ENCODE measurements at regions not wholly inside any gene's neighbourhood (a gene's known extent, or its start where the extent isn't known, plus 50 kb on each side); places are given as distances from the start of the nearest gene placed in this dataset.

DNA sequence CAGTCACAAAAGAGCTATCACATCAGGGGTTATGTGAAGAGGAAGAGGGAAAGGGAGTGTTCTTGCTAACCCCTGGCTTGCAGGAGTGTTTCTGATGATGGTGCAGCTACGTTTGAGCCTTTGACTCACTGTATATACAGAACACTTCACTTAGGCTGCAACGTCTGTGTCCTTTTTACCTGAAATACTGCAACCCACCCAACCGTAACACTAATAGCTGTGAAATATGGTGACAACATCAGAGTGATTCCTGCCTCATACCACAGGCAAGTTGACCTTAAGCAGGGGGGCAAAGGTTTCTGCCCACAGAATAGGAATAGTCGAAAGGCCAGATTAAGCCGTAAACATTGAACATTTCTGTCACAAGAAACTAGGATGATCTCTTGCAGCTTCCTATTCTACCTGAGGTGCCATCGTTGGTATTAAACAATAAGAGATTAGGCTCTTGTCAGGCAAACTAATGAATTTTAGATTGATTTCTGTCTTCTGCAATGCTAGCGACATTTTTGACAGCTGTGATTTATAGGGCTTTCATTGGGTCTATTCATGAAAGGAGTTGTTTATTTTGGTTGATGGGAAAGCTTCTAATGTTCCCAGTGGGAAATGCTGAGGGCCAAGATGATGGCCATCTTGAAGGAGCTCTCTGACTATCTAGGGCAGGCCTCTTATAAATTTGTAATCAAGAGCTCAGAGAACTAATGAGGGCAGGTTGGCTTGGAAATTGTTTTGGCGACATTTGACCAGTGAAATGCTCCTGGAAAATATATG lies 316.8 kb downstream of the PIK3C3 start:
- no peak for DNase-seq

DNA sequence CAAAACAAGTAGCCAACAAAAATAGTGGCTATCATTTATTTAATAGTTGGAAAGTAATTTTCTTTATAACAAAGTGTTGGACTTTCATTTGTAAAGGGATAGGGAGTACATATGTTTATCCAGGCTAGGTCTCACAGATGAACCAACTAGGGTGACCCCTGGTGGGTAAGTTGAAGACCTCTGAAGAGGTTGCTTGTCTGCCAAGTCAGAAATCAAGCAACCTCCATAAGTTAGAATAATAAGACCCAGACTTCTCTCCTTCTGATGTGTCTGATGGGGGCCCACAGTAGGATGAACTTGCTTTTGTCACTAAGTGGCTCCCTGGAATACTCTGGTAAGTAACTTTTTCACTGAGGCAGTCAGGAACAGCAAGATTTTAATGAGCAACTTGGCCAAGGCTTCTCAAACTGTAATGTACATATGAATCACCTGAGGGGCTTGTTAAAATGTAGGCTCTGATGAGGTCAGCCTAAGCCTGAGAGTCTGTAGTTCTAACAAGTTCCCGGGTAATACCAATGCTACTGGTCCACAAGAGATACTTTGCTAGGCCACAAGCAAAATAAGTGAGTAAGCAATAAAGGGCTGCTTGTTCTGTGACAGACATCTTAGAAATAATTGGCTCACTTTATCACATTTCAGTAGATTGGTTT lies 319.6 kb downstream of the PIK3C3 start:
- peak; percentile 61 for DNase-seq

DNA sequence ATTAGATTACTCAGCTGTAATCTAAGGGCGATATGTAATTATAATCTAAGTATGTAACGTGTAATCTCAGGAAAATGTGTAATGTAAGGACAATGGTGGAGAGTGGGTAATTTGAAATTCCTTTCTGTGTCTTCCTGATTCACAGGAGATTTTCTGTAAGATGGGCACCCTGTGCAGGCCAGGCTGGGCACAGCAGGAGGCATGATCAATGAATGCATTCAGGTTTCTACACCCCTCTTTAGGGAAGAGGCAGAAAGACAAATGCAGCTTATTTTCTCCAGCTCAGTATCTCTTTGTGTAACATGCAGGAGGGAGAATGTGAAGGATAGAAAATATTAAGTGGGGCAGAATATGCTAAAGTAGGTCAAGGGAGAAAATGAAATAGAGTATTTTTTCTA lies 320.1 kb downstream of the PIK3C3 start:
- no peak for DNase-seq

DNA sequence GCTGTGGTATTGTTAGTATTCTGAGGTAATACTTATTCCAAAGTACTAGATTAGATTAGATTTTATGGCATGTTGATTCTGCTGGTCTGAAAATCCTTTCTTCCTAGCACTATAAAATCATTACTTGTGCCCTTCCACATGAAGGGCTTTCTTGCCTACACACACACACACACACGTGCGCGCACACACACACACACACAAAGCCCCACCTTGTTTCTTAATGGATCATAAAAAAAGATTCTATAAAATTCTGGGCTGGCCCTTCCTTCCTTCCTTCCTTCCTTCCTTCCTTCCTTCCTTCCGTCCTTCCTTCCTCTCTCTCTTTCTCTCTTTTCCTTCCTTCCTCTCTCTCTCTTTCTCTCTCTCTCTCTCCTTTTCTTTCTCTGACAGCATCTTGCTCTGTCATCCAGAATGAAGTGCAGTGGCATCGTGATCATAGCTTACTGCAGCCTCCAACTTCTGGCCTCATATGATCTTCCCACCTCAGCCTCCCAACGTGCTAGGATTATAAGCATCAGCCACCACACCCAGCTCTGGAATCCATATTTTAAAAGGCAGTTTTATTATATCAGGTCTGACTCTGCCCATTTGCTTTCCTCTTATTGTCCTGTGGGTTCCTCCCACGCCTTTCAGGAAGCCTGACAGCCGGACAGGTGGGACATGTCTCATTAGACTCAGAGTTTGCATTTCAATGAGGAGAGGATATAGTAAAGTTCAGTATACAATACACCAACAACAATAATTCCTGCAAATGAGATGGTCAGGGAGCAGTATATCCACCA lies 321.1 kb downstream of the PIK3C3 start:
- DNase-seq, result no peak

DNA sequence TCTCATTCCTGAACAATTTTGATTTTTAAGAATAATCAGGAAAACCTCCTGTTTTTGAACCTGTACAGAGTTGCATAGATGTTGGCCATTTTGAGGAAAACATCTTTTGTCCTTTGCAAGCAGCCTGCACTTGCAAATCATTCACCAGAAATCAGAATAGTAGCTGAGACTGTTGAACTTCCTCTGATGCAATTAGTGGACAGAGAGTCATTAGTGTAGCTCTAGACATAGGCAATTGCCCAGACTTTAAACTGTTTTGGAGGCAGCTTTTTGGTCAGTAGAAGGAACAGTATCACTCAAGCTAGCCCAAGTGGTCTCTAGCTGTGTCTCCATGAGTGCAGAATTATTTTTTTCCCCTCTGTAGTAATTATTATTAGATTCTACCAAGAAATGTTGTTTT lies 326.1 kb downstream of the PIK3C3 start:
- DNase-seq, result no peak

DNA sequence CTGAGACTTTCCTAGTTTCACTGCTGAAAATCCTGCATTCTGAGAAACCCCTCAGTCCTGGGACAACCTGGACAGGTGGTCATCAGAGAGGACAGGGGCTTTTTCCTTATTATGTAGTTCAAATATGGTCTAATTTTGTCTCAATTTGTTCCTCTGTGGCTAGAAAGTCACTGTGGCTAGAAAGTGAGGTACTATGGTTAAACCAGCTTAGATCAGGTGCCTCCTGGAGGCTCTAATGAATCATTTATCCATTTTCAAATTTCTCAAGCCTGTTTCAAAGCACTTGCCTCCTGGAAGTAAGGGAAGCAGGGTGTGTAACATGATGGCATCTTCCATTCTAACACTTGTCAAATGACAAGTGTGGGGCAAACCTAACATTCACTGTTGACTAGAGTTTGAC lies 326.8 kb downstream of the PIK3C3 start:
- no peak for DNase-seq

DNA sequence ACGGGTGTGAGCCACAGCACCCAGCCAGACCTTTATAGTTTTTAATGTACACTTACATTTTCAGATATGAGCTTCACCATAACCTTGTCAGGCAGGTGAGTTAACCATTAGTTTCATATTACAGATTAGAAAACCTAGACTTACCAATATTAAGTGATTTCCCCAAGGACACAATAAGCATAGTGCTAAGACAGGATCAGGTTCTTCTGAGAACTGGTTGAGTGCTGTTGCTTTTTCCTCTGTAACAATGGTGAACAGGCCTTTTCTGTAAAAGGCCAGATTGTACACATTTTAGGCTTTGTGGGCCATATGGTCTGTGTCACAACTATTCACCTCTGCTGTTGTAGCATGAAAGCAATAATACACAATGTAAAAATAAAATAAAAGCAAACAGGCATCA lies 332.0 kb downstream of the PIK3C3 start:
- DNase-seq, result no peak

DNA sequence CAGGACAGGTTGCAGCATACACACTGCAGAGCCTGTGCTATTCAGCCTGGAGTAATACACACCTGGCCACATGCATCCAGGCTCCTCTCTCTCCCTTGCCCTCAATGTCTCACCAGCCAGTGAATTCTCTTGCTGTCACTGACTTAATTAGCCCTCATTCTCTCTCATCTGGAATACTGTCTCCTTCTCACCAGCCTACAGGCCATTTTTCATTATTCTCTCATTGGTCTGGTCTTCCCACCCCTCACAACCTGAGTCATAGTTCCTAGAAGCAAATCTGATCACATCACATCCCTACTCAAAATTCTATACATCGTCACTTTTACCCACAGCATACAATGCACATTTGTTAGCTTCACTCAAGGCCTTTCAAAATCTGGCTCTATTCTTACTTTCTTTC lies 333.1 kb downstream of the PIK3C3 start:
- no peak for DNase-seq

DNA sequence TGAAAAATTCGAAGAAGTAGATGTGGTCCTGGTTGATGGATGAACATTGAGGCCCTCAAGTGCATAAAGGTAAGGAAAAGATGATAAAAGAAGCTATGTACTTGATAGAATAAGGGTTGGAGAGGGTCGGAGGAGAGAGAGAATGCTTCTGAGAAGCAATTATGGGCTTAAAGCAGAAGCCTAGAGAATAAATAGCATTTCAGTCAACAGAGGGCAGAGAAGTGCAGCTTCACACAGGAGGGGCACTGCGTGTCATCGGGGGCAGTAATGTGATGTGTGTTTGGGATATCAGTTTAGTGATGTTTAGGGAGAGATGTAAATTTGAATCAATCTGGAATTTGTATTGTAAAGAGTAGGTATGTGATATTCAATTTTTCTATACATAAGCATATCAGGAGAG lies 334.5 kb downstream of the PIK3C3 start:
- no peak for DNase-seq

DNA sequence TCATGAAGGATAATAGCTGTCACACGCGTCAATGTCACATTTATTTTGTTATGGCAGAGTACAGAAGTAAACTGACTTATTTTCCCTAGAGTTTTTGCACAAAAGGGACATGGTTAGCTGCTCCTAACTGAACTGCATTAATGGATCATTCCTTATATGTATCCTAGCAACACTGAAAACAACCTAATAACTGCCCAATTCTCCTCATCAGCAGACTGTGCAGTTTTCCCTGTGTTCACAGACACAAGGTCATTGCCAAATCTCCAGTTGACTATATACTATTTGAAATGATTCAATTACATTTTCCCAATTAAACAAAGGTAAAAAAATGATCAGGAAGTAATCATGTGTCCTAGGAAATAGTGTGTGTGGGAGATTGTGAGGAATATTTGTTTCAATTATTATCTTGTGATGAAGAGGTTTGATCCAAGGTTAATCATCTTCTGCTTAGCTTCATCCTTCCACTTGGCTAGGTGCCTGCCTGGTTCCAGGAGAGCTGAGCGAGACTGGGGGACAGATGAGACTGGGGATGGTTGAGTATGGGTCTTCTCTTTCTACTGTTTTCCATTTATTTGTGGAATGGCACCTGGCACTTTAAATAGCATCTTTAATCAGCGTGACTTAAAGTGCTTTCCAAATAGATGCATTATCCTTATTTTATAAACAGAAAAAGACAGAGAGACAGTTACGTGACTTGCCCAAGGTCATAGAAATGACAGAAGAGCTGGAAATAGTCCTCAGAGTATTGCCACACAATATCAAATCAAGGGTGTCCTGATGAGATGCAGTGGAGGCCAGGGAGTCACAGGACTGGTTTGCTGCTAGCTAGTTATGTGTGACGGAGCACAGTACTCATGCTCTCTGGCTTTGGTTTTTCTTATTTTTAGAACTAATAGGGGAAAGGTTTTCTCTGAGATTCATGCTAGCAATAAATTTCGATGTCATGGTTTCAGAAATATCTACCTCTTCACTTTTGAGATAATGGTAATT lies 335.6 kb downstream of the PIK3C3 start:
- DNase-seq, result no peak

DNA sequence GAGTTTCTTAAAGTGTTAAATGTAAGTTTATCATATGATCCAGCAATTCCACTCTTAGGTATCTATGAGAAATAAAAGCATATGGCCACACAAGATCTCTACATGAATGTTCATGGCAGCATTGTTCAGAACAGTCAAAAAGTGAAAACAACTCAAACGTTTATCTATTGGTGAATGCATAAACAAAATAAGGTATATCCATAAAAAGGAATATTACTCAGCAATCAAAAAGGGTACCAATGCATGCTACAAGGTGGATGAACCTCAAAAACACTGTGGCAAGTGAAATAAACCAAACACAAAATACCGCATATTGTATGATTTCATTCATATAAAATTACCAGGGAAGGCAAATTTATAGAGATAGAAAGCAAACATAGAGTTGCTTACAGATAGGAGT lies 337.6 kb downstream of the PIK3C3 start:
- no peak for DNase-seq

DNA sequence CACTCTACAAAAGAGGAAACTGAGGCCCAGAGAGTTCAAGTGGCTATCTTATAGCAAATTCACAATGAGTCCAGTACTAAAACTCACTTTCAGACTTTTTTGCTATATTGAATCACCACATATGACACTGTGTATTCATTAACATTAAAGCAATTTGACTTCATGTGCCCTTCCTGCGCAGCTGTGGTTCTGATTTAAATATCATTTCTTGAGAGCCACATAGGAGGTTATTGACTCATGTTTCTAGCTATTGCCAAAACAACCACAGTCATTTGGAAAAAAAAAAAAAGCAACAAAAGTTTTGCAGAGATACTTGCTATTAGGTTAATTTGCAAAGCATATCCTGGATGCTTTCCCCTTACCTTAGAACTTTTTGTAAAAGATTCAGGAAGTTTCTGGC lies 341.2 kb downstream of the PIK3C3 start:
- DNase-seq, result no peak

DNA sequence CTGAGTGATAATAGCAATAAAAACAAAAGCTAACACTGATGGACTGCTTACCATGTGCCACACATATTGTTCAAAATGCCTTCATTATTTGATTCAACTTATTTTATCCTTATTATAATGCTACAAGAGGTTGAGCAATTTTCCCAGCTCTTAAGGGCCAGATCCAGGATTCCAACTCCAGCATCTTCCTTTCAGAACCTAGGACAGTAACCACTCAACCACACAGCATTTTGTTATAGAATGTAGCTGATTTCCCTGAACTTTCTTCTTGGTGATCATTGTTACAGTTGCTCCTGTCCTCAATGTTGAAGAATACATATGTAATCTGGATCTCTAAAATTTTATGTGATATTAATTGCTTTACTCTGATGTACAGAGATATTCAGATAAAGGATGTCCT lies 341.7 kb downstream of the PIK3C3 start:
- no peak for DNase-seq

DNA sequence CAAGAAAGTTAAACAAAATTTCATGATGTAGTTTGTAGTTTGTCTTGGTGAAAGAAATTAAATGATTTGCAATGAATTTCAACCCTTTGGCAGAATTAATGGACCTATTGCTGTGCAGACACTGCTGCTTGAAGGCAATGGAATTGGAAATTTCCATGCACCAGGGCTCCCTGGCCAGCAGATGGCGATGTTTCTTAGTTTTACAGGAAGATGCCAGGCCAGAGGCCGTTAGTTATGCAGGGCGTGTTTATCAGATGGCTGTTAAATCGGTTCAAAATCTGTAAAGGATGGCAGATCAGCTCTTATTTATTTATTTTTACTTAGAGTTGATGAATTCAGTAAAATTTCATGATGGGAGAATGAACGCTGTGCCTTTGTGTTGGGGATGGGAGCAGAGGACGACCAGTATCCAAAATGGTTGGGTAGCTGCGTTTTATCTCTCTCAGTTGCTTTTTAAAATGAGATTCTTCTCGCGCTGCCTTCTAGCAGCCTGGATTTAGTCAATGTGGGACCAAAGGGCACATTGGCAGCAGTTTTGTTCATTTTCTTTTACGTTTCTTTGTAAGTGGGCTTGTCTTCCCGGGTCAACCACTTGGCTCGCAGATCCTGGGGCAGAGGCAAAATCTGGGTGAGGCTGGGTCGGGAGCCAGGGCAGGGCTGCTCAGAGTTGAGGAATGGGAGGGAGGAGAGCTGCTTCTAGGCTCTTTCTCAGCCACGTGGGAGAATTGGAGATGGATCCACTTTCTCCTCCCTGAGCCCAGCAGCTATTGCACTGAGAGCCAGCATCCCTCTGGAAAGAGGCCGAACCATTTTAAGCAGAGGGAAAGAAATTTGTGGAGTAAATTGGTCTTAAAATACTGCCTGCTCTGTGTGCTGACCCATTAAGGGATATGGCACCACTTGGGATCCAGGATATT lies 344.0 kb downstream of the PIK3C3 start:
- peak; percentile 85 for DNase-seq

DNA sequence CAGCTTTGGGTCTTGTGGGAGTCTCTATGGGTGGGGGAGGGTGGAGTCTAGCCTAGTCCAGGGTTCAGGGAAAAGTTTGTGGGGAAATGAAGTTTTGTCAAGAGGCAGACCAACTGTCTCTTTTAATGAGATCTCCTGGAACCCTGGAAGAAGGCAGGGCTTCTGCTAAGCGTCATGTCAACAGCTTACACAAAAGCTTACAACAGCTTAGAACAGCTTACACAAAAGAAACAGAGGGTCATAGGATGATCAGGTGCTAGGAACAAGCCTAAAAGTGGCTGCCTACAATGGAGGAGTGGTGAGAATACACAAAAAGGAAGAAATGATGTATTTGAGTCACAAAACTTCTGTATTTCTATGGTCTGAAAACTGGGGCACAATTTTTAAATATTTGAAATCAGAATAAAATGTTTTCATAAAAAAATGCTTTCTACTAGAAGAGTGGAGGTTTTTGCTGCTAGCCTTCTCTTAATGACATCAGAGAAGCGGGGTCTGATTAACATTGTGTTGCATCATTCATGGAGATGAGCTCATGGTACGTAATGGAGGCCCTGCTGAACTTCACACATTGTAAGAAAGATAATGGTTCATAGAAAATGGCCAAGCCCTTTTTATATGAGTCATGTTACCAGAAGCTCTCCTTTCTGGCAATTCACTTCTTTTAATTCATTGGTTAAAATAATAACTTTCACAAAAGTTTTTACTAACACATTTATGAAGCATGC lies 351.0 kb downstream of the PIK3C3 start:
- DNase-seq, result no peak

DNA sequence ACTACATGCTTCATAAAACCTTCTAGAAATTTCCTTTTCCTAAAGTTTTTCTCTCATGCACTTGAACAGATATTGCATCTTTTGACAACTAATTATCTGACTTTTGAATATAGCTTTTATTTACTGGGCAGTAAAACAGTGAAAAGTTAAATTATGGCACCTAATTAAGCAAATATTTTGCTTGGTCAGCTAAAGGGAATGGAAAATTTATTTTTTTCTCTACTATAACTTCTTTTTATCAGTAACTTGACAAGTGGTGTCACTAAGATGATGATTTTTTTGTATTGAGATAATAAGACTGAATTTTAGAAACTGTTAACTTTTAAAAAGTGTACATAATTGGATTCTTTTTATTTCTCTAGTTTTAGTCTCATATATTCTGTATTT lies 351.6 kb downstream of the PIK3C3 start:
- DNase-seq, result no peak

DNA sequence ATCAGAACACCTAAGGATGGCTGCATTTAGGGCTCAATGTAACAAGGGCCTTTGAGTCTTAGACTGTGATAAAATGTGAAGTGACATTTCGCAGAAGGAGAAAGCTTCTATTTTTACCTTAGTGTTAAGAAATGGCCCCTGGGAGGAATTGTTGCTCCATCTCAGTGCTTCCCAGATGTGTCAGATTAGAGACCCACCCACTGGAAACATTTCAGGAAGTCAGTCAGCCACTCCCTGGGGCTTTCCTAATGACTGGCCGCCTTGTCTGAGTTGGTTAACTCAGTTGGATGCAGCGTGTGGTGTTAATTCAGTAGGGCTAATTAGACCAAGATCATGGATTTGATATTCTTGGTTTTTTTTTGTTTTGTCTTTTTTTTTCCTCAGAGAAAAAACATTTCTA lies 355.9 kb downstream of the PIK3C3 start:
- no peak for DNase-seq

DNA sequence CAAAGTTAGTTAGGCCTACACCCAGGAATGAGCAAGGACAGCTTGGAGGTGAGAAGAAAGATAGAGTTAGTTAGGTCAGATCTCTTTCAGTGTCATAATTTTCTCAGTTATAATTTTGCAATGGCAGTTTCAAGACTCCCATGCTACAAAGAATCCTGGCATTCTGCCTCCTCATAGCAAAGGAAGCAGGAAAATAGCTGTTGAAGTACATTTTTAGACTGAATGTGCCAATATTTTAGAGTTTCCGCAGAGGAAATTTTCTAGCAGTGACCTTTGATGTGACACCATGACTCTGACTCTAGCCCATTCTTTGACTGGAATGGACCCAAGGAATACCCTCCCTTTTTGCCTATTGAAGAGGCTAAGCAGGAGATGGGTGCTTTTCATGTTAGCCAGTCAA lies 371.7 kb downstream of the PIK3C3 start:
- no peak for DNase-seq

DNA sequence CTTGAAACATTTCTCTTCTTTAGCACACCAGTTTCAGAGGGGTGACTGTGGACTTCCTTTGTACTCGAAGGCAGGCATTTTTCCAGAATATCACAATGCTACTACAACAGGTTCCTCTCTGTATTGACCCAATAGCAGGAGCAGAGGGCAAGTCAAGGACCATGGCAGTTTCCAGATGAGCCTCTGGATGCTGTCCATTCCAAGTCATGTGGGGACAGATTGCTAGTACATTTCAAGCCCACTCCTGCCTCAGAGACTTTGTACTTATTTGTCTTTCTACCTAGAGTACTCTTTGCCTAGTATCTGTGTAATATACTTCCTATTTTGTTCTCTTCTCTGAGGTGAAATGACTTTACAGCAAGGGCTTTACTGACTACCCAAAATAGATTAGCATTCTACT lies 373.9 kb downstream of the PIK3C3 start:
- DNase-seq, result no peak

DNA sequence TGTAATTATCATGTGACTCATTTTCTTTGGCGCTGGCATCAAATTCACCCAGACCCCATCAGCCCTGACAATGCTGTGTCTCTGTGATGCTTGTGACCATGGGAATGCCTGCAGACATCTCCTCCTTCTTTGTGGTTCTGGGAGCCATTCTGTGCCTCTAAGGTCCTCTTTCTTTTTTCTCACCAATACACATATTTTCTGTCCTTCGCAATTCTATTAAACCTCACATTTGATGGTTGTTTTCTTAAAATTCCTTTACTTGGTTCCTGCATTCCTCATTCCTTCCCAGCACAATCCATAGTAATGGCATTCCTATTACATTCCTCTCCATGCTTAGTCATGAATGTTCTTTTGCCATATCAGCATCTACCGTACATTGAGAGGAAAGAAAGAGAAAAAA lies 375.3 kb downstream of the PIK3C3 start:
- DNase-seq, result no peak

DNA sequence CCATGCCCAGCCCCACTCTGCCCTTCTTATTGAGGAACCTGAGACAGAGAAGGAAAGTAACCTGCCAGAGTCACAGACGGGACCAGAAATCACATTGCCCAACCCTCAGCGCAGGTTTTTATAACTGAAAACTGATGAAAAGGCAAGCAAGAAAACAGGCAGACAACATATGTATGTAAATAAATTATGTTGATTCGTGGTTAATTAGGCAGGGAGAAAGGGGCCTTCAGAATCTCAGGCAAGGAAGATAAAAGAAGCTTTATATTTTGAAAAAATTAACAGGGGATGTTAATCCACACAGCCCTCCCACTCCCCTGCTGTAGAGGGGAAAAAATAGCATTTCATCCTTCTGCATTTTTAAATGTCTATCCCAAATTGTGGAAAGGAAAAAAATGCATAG lies 378.5 kb downstream of the PIK3C3 start:
- no peak for DNase-seq
